Glomerular visceral epithelial cell (primary cell): ENCODE measurements at regions not wholly inside any gene's neighbourhood (a gene's known extent, or its start where the extent isn't known, plus 50 kb on each side); places are given as distances from the start of the nearest gene placed in this dataset.
"Not testable (repeated sequence)": the region's sequence is repeated elsewhere in the genome, so short reads cannot be mapped to it uniquely, and the experiment has no call there.

Source experiments
- DNase-seq: peaks from one replicate; pipeline ENCODE4 v3.0.0-alpha.2; 2016; ENCODE audit errors: extremely low spot score

- no peak for DNase-seq
Measured at GRCh38 chr14:81584495-81584894, 50.8 kb upstream of the SEL1L start.

DNA sequence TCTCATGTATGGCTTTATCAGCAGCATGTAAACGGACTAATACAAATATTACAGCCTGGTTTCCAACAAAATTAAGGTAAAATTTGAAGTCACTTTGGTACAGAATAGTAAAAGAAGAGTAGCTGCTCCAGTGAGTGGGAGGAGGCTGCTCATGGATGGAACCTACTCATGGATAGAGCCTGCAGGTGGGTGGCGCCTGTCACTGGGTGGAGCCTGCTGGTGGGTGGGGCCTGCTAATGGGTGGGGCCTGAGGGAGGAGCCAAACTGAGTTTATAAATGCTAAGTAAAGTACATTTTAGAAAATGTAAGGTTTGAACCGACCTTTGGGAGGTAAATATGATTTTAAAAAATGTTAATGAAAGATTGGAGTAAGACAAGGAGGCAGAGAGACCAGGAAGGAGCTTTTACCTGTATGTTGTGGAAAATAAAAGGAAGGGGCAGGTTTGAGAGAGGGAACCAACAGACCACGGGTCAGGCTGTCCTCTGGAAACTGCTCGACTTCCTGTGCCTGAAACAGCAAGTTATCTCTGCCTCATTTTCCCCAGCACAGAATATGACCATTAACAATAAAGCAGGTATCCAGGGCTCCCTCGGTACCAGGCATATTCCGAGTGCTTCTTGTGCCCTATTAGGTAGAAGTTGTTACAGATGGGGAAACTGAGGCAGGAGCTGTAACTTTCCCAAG, 55.9 kb upstream of the SEL1L start:
- DNase-seq: no peak

- DNase-seq: no peak
Measured at GRCh38 chr14:81591266-81591665, 57.6 kb upstream of the SEL1L start.

DNA sequence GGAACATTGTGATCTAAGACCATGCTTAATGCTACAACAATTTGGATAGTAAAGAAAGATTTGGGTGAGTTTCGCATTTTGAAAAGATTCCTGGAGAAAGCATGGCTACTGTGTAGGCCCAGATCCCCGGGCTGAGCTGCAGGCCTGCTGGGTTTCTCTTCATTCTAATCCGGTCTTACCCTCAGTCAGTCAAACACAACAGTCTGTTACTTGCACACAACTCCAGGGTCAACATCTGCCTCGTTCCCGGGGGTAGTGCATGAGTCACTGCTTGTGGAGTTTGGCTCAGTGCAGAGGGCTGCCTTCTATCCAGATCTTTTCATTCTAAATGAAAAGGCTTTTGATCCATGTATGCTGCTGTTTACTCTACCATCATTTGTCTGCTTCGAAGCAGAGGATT, 60.4 kb upstream of the SEL1L start:
- no peak for DNase-seq

DNA sequence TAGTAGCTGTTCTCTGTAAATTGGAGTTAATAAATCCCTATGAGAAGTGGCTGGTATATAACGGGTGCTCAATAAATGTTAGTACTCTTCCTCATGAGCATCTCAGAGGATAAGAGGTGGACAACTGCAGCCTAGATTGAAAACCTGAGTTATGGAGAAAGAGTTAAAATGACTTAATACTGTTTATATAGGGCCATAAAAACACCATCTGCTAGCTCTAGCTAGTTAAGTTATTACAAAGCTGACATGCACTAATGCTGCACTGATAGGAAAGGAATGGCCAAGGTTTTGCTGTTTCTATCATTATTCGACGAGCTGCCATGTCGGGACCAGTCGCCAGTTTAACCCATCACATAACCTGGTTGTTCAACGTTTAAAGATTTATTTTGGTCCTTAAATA, 72.0 kb upstream of the SEL1L start:
- no peak for DNase-seq

- no peak for DNase-seq
Measured at GRCh38 chr14:81613341-81614045, 79.8 kb upstream of the SEL1L start.

DNA sequence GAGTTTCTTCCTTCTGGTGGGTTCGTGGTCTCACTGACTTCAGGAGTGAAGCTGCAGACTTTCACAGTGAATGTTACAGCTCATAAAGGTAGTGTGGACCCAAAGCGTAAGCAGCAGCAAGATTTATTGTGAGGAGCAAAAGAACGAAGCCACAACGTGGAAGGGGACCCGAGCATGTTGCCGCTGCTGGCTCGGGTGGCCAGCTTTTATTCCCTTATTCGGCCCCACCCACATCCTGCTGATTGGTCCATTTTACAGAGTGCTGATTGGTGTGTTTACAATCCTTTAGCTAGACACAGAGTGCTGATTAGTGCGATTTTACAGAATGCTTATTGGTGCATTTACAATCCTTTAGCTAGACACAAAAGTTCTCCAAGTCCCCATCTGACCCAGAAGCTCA, 80.6 kb upstream of the SEL1L start:
- DNase-seq: not testable (repeated sequence)

DNA sequence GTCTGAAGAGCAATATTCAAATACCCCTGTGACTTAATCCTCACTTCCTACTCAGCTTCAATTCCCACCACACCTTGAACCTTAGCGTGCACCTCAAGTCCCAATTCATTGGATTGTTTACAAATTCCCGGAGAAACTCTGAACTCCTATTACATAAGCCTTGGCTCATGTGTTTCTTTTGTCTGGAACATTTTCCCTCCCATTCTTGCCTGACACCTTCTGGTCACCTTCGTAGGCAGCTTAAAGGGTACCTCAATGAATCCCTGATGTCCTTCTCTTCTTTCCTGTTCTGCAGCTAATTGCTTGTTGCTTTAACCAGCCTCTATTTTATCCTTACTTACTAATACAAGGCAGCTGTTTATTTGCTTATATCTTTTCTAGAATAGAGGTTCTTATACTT, 85.0 kb upstream of the SEL1L start:
- DNase-seq: no peak

GRCh38 chr14:81619816-81620215, 86.2 kb upstream of the SEL1L start:
- no peak for DNase-seq

DNA sequence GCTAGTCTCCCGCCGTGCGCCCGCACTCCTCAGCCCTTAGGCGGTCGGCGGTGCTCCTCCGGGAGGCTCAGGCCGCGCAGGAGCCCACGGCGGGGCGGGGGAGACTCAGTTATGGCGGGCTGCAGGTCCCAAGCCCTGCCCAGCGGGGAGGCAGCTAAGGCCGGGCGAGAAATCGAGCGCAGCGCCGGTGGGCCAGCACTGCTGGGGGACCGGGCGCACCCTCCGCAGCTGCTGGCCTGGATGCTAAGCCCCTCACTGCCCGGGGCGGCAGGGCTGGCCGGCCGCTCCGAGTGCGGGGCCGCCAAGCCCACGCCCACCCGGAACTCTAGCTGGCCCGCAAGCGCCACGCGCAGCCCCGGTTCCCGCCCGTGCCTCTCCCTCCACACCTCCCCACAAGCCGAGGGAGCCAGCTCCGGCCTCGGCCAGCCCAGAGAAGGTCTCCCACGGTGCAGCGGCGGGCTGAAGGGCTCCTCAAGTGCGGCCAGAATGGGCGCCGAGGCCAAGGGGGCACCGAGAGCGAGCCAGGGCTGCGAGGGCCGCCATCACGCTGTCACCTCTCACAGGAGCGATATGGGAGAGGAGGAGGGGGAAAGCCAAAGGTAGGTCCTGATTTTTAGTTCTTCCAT, 90.2 kb upstream of the SEL1L start:
- DNase-seq: not testable (repeated sequence)

DNA sequence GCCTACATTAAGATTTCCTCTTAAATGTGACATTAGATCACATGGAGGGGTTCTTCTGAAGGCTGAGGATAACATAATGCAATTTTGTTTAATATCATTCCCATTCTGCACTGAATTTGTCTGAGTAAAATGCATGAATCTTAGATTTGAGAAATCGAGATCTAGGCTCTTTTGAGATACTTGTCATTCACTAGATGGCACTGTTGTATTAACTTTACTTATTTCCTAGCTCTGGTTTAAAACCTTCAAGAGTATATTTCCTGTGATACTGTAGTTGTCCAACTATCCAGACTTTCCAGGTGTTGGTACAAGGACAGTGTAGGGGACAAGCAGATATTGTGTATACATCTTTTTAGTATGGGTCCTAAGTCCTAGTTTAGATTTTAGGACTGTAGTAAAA, 91.7 kb upstream of the SEL1L start:
- DNase-seq: no peak

DNA sequence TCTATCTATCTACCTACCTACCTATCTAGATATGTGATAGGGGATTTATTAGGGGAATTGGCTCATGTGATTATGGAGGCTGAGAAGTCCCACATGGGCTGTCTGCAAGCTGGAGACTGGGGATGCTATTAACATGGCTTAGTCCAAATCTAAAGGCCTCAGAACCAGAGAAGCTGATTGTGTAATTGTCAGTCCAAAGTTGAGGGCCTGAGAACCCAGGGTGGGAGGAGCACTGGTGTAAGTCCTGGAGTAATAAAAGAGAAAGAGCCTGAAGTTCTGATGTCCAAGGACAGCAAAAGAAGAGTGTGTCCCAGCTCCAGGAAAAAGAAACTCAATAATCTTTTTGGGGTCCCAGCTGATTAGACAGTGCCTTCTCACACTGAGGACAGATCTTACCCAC, 98.5 kb upstream of the SEL1L start:
- no peak for DNase-seq

- no peak for DNase-seq
Measured at GRCh38 chr14:81633496-81633895, 99.8 kb upstream of the SEL1L start.

- DNase-seq: no peak
Measured at GRCh38 chr14:81637639-81638038, 104.0 kb upstream of the SEL1L start.

DNA sequence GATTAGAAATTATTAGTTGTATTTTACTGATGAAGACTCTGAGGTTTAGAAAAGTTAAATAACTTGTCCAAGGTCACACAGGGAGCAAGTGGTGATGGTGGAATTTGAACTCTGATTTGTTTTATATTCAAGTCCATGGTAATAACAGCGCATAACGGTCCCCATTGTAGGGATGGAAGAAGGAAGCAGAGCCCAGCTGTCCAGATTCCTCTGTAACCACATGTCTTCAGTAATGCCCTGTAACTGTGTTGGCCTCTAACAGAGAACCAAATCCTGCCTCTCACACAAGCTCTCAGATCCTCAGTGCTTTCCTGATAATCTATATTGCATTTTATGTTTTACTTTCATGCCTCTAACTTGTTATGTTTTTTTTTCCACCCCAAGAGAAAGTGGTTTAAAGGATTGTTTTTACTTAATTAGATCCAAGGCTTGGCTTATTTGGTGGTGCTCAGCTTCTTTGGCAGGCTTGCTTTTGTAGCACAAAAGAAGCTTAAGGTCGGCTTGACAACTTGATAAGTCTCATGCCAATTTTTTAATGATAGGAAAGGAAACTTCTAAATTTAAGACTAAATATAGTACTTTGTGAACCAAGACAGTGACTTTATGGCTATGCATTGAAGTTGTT, 105.1 kb upstream of the SEL1L start:
- no peak for DNase-seq

- DNase-seq: no peak
Measured at GRCh38 chr14:81653626-81654025, 120.0 kb upstream of the SEL1L start.

DNA sequence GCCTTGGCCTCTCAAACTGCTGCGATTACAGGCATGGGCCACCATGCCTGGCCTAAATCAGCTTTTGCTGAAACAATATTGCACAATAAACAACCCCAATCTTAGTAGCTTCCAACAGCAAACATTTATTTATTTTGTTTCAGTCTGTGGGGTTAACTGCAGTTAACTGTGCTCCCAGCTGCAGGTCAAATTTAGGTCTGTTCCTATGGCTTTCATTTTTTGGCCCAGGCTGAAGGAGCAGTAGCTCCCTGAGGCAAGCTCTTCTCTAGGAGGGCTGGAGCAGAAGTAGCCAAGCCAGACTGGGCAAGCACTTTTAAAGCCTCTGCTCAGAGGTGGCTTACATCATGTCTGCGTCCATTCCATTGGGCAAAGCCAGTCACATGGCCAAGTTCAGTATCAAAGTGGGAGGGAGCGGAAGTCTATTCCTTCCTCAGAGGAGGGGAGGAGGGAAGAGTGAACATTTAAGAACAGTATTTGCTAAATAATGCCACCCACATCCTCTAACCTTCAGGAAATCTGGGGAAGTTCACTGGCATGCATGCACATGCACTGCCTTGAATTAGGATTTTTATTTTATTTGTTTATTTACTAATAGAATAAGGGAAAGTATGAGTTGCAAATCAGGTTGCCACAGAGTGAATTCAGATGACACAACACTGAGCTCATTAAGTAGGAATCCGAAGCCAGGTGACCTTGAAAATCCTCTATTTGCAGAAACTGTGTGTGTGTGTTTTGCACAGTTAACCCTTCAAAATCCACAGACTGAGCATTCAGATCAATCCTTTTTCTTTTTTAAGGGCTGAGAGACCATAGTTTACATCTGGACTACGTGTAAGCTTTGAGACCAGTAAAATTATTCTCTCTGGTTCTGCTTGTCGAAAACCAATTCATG, 122.0 kb upstream of the SEL1L start:
- DNase-seq: no peak

- DNase-seq: no peak
Measured at GRCh38 chr14:81656811-81657210, 123.2 kb upstream of the SEL1L start.

- DNase-seq: no peak
Measured at GRCh38 chr14:81662066-81662465, 128.4 kb upstream of the SEL1L start.

DNA sequence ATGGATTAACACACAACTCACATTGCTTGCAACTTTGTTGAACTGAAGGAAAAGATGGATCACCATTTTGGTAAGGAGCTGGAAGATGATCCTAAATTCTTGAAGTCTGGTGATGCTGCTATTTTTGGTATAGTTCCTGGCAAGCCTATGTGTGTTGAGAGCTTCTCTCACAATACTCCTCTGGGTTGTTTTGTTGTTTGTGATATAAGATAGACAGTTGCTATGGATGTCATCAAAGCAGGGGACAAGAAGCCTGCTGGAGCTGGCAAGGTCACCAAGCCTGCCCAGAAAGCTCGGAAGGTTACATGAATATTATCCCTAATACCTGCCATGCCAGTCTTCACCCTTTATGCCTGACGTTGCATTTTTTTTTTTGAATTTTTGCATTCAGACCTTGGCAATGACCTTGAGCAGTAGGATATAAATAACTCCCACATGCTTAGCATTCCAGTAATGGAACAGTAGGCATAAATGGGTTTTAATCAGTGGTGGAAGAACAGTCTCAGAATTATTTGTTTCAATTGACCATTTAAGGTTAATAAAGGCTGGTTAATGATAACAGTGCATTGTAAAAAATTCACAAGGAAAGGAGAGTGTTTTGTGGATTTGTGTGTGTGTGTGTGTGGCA, 129.0 kb upstream of the SEL1L start:
- no peak for DNase-seq

- DNase-seq: no peak
Measured at GRCh38 chr14:81668626-81669274, 135.1 kb upstream of the SEL1L start.
